ENCODE measurements at regions not wholly inside any gene's neighbourhood (a gene's known extent, or its start where the extent isn't known, plus 50 kb on each side); places are given as distances from the start of the nearest gene placed in this dataset.

DNA sequence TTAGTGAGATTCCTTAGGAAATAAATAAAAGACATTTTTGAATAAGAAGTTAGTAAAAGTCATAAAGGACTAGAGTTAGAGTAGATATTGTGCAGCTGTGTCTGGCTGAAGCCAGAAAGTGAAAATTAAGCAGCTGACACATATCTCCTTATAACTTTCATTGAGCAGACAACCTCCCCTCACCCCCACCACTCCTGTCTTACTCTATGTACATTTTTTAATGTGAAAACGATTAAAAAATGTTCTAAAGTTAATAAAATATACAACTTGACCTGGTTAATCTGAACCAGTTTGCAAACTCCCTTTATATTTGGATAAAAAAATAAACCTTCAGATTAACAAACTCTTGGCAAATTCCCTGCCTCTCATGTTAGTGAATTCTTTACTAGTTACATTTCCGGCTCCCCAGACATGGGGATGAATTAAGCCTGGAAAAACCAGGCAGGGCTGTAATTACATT, 462.8 kb downstream of the MEIS1 start:
- no peak for DNase-seq

DNA sequence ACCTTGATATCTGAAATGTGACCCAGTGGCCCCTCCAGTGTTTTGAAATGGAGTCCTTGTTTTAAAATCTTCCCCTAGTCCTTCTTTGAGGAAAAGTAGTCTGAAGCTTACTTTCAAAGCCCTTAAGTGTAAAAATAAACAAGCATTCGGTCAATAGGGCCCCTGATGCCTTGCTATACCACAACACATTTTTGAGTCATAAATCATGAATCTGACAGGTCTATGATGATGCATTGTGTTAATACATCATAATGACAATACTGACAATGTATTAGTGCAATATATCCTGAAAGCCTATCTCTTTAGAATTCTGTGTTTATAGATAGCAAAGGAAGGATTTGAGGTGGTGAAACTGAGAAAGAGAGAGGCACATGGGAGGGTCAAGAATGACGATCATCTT, 464.2 kb downstream of the MEIS1 start:
- no peak for DNase-seq

DNA sequence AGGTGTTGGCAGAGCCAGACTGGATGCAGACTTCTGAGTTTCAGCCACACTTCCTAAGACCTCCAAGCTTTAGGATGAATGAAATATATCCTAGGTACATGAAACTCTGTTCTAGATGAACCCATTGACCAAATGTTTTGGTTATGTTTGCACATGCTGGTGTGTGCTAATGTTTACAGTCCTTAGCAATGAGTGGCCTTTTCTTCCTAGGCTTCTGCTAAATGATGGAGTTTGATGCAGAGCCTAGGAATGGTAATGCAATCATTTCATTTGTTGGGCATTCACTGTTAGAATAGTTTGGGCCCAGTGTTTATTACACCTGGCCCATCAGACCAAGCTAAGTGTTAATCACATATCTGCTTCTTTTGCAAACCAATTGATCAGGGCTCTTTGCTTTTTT, 464.7 kb downstream of the MEIS1 start:
- DNase-seq, result no peak

DNA sequence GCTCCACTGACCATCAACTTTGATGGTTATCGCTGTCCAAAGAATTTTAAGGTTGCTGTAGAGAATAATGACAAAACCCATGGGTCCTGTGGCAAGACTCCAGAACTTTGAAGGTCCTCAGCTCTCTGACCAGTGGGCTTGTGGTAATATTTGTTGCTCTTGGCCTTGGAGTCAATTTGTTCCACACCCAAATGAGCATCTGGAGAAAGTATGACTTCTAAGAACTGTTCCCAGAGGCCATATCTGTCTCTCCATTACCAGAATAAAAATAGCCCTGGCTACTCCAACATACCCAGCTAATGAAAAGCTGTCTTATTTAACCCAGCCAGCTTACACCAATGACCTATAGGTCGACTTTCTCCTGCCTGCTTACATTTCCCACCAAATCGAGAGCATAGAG, 466.4 kb downstream of the MEIS1 start:
- DNase-seq, result no peak

DNA sequence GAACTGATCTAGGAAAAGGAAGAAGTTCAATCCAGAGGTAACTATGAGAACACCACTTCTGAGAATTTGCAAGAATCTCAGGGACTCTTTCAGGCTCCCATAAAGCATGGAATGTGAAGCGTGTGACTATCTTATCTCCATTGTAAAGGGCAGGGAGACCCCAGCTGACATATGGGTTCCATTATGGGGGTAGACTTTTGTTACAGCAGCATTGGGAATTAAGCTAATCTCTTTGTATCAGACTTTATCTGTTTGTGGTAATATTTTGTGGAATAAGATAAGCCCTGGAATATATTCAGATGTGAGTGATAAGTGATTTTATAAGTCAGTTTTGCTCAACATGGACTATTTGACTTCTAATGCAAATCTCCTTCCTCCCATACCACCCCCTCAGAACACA, 468.3 kb downstream of the MEIS1 start:
- no peak for DNase-seq

DNA sequence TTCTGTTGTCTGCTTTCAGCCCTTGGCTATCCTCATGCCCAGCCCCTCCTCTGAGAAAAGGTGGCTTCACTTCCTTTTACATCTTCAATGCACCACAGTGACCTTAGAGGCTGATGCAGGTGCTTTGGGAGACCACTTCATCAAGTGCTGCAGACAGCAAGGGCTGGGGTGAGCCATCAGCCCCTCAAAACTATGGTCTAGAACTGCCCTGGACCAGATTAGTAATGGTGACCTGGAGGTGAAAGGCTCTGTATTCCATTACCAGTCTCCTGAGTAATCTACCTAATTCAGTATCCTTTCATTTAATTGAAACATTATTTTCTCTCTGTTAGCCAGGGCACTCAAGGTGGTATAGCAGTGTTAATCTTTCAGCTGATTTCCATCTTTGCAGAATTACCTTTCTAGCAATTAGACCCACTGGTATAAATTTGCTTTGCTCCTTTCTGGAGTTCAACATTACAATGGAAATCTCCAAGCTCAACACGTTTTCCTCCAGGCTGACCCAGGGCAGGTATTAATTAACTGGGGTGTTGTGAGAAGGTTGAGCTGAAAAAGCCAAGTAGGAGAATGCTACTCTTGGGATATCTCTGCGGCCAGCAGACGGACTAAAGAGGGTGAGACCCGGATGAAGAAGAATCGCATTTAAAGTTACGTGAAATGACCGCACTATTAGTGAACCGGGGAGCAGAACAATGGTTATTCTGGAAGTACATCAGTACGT, 469.0 kb downstream of the MEIS1 start:
- DNase-seq, result no peak

DNA sequence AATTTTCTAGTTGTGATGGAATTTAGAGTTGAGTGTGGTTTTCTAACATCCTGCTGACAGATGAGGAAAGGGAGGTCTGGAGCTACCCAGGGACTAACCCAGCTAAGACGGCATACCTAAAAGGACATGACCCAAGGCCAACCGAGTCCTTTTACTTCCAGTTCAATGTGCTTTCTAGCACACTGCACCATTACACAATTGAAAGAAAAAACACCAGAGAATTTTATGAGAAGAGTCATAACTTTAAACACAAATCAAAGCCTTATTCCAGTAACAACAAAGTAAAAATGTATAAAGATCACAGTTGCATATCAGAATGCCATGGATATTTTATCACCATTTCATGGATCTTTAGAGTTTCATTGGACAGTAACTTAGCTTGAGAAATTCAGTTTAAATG, 480.3 kb downstream of the MEIS1 start:
- no peak for DNase-seq

DNA sequence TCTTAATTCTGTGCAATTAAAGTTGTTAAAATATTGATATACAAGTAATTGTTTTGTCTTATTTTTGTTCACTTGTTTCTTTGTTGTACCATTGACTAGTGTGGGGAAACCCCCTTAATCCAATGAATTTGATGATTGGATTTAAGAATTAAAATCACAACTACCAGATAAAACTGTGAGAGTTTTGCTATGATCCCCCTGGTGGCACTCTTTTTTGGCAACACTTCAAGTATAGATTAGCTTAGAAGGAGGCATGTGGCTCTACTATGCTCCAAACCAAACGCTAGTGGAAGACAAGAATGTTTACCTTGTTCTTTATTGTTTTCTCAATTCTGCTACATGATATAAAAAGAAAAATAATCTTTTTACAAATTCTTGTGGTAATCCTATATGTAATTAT, 477.8 kb upstream of the ETAA1 start:
- DNase-seq, result no peak

DNA sequence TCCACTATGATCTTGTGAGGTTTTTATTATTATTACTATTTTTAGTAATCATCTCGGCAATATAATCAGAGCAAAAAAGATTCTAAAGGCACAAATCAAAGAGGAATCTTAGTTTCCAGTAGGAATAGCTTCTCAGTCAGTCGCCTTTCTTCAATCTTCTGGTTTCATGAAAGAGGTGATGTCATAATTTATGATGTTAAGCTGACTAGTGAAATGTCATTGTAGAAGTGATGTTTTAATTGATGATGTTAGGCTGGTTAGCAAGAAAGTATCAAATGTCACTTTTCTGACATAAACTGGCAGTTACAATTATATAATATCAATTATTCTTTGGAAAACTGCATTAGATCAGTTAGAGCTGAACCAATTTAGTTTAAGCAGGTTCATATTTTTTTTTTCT, 476.7 kb upstream of the ETAA1 start:
- no peak for DNase-seq

DNA sequence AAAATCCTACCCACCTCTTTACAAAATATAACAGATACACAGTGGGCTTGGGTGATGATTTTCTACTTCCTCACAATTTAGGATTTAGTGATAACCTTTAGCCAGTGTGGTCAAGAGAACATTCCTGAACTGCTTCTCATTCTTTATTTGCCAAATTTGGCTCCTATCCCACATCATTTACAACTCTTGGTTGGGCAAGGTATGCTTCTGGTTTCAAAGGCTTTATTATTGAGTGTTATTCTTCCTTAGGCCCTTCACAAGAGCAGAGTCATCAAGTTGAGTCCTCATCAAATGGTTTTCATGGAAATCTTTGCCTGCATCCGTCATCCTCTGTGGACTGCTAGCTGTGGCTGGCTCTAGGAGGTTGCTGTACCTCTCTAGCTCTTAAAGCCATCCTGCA, 472.0 kb upstream of the ETAA1 start:
- no peak for DNase-seq

DNA sequence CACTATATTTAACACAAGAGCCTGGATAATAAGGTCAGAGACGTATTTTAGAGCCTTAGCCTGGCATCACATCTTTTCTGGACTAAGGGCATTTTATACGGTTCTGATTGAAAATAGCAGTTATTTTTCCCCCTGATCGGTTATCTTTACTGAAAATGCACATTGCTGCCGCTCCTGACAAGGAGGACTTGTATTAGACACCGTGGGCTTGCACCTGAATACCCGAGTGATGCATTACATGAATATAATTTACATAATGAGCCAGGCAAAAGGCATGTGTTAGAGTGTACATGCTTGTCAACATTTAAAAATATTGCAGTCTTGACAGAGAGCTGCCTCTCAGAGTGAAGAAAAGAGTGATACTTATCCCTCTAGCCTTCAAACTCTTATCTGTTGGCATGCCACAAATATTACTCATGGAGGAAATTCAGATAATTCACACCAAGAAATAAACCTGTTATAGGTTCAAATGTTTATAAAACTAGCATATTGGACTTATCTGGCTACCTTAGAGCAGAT, 470.5 kb upstream of the ETAA1 start:
- DNase-seq, result no peak

DNA sequence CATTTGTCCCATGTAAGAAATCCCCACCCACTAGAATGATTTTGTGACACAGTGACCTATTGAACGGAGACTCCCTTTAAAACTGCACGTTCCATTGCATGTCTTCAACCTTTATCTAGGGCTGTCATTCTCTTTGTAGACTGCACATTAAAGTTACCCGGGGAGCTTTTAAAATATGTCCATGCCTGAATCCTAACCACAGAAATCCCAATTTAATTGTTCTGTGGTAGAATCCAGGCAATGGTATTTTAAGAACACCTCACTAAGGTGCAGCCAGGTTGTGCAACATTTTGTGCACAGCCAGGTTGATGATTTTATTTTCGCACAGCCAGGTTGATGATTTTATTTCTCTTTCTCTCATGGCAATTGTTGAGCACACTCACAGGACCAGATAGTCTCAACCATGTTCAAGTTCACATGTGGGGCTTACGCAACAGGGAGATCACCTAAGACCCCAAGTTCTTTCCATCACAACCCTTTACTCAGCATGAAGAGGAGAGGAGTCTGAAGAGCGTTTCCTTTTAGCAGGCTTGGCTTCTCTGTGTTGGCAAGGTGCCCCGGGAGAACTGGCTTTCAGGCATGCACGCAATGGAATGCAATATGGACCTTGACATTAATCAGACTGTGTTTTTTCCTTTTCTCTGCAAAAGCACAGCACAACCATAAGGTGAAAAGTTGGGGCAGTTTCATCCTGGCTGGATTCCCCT, 467.3 kb upstream of the ETAA1 start:
- no peak for DNase-seq

DNA sequence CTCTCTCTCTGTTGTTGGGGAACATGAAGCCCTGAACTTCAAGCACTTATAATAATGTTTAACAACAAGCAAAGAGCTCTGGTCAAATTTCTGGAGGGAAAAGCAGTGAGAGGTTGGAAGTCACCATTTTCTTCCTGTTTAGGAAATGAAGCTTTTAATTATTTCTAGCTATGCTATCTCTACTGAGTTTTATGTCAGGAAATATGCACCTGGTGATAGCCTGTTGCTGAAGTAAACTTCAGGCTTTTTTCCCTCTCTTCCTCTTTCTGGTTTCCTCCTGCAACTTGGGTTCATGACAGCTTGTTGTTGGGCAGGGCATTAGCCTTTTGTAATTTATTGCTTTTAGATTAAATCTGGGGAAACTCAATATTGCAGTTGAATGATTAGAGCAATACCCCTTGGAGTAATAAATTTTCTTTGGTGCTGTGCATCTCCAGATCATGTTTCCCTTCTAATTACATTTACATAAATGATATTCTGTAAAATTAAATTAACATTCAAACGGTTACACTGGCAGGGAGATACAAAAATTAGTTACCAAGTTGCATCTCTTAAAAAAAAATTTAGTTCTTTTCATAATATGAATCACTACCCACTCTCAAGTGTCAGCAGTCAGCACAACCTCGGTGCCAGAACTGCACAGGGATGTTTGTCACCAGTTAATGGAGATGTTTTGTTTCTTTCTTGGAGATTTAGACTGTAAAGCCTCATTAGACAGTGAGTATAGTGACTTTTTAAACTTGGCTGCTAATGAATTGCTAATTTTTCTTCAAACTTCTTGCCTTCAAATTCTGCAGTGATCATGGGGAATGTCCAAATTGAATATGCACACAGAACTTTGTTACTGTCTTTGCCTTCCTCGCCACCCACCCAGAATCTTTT, 466.6 kb upstream of the ETAA1 start:
- no peak for DNase-seq

DNA sequence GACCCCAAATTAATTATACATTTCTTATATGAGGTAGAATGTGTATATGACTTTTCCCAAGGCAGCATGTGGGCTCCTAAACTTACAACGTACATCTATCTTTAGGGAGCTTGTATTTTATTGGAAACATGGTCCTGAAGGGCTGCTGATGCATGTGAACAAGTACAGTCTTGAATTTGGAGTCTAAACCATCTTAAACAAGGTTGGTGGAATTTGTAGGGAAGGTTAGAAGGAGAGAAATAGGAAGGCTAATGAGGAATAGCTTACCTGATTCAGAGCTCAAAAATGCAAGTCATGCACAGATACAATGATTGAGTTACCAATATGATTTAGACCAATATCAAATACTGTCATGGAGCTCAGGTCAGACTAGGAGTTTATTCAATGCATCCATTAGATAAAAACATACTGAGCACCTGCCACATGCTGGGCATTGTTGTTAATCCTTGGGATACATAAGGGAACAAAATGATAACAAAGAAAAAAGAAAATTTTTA, 458.6 kb upstream of the ETAA1 start:
- no peak for DNase-seq

DNA sequence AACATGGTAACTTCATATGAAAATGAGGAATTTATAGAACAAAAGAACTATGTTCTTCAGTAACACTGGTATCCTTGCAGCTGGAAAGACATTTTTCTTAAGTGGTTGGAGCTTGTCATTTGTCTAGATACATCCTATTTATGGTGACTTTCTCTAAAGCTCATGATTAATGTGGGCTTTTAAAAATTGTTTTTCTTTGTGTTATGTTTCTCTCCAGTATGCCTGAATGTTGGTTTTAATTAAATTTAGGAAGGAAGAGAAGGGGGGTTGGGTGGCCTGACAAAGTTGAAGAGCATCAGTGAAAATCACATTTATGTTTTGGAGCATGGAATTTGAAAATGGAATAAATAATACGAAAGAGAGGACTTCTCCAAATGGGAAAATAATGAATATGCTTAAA, 457.1 kb upstream of the ETAA1 start:
- DNase-seq, result no peak

DNA sequence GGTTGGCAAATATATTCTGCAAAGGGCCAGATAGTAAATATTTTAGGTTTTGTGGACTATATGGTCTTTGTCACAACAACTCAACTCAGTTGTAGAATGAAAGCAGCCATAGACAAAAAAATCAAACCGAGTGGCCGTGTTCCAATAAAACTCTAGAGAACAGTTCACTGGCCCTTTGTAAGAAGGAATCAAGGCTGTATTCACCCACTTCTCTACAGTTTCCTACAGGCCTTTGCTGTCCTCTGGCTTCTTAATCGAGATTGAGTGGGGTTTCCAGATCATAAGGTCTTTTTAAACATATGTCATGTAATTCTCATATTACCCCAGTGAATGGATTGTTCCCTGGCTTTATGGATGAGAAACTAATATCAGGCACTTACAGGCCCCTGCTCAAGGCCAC, 448.9 kb upstream of the ETAA1 start:
- no peak for DNase-seq

DNA sequence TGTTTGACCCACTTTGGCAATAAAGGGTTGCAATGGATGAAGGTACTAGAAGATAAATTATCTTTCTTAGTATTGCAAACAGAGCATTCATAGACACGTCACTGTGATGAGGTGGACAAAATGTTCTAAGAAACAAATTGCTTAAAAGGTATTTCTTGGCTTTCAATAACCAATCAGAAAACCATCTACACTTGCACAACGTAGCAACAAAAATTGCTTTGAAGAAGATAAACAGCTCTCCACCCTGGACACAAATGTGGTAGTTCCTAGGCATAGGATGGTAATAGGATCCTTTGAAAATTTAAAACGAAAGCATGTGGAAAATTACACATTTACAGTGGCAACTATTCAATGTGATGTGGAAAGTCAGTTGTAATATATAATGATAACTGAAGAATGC, 439.9 kb upstream of the ETAA1 start:
- DNase-seq, result no peak

DNA sequence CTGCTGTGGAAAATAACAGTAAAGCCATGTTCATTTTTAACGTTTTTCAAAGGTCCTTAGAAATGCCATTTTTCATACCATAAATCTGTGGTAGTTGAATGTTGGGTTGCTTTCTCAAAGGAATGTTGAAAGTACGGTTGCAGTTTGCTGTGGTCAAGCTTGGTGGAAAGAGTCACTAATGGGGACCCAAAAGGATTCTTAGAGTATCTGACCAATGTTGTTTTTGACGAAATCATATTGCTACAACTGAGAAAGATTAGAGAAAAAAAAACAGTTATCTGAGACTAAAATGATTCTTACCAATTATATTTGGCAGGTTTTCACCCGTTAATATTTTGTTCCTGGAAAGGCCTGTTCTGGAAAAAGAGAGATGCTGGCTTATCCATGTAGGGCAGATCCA, 439.5 kb upstream of the ETAA1 start:
- DNase-seq, result no peak

DNA sequence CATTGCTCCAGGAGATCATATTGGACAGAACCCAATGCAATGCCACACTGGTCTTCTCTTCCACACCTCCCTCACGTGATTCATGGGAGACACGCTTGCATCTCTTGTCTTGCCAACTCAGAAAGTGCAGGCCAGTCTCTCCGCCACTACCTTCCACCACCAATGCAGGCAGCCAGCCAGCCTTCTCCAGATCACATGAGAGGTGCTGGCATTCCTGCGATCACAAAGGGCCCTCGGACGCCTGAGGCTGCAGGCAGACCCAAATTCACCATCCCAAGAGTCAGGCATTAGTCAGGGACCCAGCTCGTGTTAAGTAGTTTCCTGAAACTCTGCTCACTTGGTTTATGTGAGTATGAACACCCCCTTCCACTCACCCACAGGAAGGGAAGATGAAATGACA, 437.0 kb upstream of the ETAA1 start:
- DNase-seq, result no peak

DNA sequence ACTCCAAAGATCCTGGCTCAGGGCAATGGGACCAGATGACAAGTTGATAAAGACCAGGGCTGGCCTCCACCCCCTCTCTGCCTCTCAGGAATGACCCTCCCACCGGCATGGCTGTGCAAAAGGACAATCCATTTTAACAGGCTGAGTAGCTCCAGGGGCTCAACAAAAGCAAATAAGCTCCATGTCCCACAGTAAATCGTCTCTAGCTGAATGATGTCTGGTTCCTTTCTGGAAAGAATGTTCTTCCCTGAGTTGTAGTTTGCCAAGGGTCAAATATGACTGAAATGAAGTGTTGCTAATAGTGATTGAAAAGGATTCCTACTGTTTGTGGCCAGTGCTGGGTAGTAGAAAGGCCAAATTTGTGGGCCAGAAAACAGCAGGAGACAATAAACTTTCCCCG, 434.4 kb upstream of the ETAA1 start:
- no peak for DNase-seq

DNA sequence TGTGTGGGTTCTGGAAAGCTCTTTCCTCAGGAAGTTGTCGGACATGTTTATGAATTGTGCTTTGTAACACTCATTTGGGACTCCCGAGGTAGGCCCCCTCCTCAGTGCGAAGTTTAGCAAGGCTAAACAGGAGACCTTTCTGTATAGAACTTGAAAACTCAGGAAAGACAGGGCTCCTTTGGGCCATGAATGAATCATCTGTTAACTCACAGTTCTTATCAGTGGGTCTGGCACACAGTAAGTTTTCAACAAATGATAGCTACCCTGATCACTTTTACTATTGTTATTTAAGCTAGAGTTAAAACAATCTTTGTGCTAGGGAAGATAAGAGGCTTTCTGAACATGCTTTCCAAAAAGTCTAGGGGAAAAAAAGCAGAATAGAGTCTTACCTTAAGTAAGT, 430.5 kb upstream of the ETAA1 start:
- no peak for DNase-seq

DNA sequence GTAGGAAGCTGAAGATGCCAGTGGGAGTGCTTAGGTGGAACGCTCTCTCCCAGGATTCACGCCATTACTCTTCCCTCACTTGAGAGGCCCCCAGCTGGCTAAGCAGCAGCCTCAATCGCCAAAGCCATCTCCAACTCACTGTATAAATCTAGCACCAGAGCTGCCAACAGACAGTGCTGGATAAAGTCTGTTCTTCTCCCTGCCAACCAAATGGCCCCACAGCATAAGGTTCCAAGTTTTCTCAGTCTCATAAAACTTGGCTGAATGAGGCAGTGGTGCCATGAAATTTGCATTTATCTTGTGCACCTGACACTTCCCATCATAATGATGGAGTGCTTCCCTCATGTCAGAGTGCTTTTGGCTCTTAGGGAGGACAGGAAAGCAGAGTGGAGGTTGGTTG, 428.2 kb upstream of the ETAA1 start:
- no peak for DNase-seq

DNA sequence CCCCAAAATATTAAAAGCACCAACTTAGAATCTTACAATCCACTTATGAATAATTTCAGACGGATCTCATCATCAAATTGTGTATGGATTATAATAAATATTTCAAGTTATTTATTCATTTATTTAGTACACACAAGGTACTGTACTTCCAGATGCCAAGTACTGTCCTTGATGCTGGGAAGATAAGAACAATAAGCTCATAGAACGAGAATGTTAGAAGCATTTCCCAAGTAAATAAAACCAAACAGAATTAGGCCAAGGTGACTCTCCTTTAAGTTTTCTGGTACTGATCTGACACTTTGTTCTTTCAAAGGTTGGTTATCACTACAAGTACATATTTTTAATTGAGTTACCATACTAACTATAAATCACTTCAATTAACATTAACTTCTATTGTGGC, 416.1 kb upstream of the ETAA1 start:
- DNase-seq, result no peak

DNA sequence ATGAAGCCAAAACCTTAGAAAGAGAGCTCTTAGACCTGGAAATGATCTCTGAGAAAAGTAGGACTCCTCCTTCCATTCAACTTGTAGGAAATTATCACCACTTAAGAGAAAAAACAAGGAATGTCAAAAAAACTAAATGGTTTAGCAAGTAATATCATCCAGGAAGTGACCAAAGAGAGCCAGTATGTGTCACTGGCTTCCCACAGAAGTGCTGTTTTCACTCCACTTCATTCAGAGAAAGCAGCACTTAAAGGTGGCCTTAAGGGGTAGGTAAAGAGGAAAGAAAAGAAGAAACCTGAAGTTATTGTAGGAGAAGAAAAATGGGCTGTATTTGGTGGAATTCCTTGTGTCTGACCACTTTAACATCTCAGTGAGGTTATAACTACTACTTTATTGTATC, 414.4 kb upstream of the ETAA1 start:
- no peak for DNase-seq
